Activated T-helper 1 cell treated with anti-CD3 and anti-CD28 coated beads, Interleukin-2, amount 50 U/mL, for 16 hours (primary cell): ENCODE measurements at regions not wholly inside any gene's neighbourhood (a gene's known extent, or its start where the extent isn't known, plus 50 kb on each side); places are given as distances from the start of the nearest gene placed in this dataset.

ENCODE experiments used
- DNase-seq, 2 donors: peaks; one replicate each; pipeline ENCODE4 v3.0.0-alpha.2; 2020; ENCODE audit warnings: low read depth in 1 of 2, low spot score in 1 of 2

GRCh38 chr4:128573781-128574508 lies 235.6 kb upstream of the JADE1 start:
- DNase-seq = no peak

GRCh38 chr4:128572778-128573241 lies 236.7 kb upstream of the JADE1 start:
- DNase-seq = no peak

- no peak for DNase-seq
Observed at GRCh38 chr4:128571747-128572146, 237.8 kb upstream of the JADE1 start.

- no peak for DNase-seq
Observed at GRCh38 chr4:128570387-128570975, 239.0 kb upstream of the JADE1 start.

- no peak for DNase-seq
Observed at GRCh38 chr4:128566693-128567092, 242.8 kb upstream of the JADE1 start.

GRCh38 chr4:128565565-128566186 lies 243.8 kb upstream of the JADE1 start:
- no peak for DNase-seq

- DNase-seq = no peak
Observed at GRCh38 chr4:128565054-128565453, 244.4 kb upstream of the JADE1 start.

GRCh38 chr4:128564081-128564630 lies 245.3 kb upstream of the JADE1 start:
- no peak for DNase-seq

- no peak for DNase-seq
Observed at GRCh38 chr4:128560754-128561495, 248.6 kb upstream of the JADE1 start.

GRCh38 chr4:128558896-128559679 lies 250.4 kb upstream of the JADE1 start:
- no peak for DNase-seq

GRCh38 chr4:128556756-128557155 lies 252.7 kb upstream of the JADE1 start:
- DNase-seq = no peak

- DNase-seq = no peak
Observed at GRCh38 chr4:128553686-128554515, 255.6 kb upstream of the JADE1 start.

- no peak for DNase-seq
Observed at GRCh38 chr4:128552586-128552907, 257.0 kb upstream of the JADE1 start.

- no peak for DNase-seq
Observed at GRCh38 chr4:128551280-128551679, 258.2 kb upstream of the JADE1 start.

GRCh38 chr4:128550060-128550459 lies 259.4 kb upstream of the JADE1 start:
- no peak for DNase-seq

- no peak for DNase-seq
Observed at GRCh38 chr4:128549636-128550035, 259.9 kb upstream of the JADE1 start.

- DNase-seq = no peak
Observed at GRCh38 chr4:128548381-128548780, 260.8 kb upstream of the PGRMC2 start.

- DNase-seq = no peak
Observed at GRCh38 chr4:128544272-128544671, 256.7 kb upstream of the PGRMC2 start.

GRCh38 chr4:128543696-128544095 lies 256.1 kb upstream of the PGRMC2 start:
- no peak for DNase-seq

GRCh38 chr4:128542047-128542446 lies 254.4 kb upstream of the PGRMC2 start:
- no peak for DNase-seq
